Common myeloid progenitor, CD34-positive (primary cell): ENCODE measurements at regions not wholly inside any gene's neighbourhood (a gene's known extent, or its start where the extent isn't known, plus 50 kb on each side); places are given as distances from the start of the nearest gene placed in this dataset.

Source experiments
- CTCF ChIA-PET: fragments of 350-600 bp; sonication (Branson Sonifier 250); formaldehyde crosslinking; loops from one replicate; lab custom pipeline; 2021; ENCODE audit warnings: antibody characterized with exemption; lab: Charles Lee
- POLR2A ChIA-PET: fragments of 350-600 bp; sonication (Branson Sonifier 250); formaldehyde crosslinking; loops from one replicate; lab custom pipeline; 2021; ENCODE audit warnings: antibody characterized with exemption; lab: Charles Lee
- DNase-seq, 3 donors: peaks; one replicate each; pipeline versions ENCODE4 v3.0.0 to v3.0.0-alpha.2; 2013
- H3K27ac ChIP-seq, 2 experiments: 1 replicate in 1 of 2; 2 replicates in 1 of 2; pipeline ENCODE4 v1.7.0; 2013; ENCODE audit warnings: inconsistent platforms in 2 of 2, low read length in 2 of 2, mild to moderate bottlenecking in 2 of 2, low read depth in 1 of 2, moderate library complexity in 1 of 2; ENCODE audit not compliant: severe bottlenecking in 2 of 2, insufficient read depth in 1 of 2, poor library complexity in 1 of 2
- H3K27me3 ChIP-seq, 5 experiments: replicated peaks in 2 of 5; 1 replicate in 3 of 5; 2 replicates in 2 of 5; pipeline versions ENCODE4 v1.6.1 to v1.7.0; 2013; ENCODE audit warnings: low read length in 4 of 5, mild to moderate bottlenecking in 2 of 5, moderate library complexity in 2 of 5, inconsistent platforms in 1 of 5; ENCODE audit not compliant: insufficient read depth in 5 of 5, control insufficient read depth in 4 of 5
- H3K36me3 ChIP-seq, 4 experiments: 1 replicate in 2 of 4; 2 replicates in 2 of 4; pipeline versions ENCODE4 v1.6.1 to v1.7.0; 2013; ENCODE audit warnings: low read length in 3 of 4, control low read depth in 1 of 4, mild to moderate bottlenecking in 1 of 4; ENCODE audit not compliant: control insufficient read depth in 4 of 4, insufficient read depth in 4 of 4
- H3K4me1 ChIP-seq, 4 experiments: 1 replicate in 3 of 4; 2 replicates in 1 of 4; pipeline versions ENCODE4 v1.6.1 to v1.7.1; 2013; ENCODE audit warnings: low read length in 3 of 4, mild to moderate bottlenecking in 3 of 4, control low read depth in 1 of 4, inconsistent platforms in 1 of 4, moderate library complexity in 1 of 4; ENCODE audit not compliant: control insufficient read depth in 4 of 4, insufficient read depth in 4 of 4; ENCODE audit errors: control extremely low read depth in 1 of 4
- H3K4me3 ChIP-seq, 7 experiments: 1 replicate in 4 of 7; 2 replicates in 3 of 7; pipeline versions ENCODE4 v1.5.1 to v1.7.0; 2013; ENCODE audit warnings: mild to moderate bottlenecking in 7 of 7, low read length in 6 of 7, moderate library complexity in 6 of 7, inconsistent platforms in 2 of 7, low read depth in 2 of 7, control low read depth in 1 of 7; ENCODE audit not compliant: insufficient read depth in 4 of 7, control insufficient read depth in 1 of 7; ENCODE audit errors: extremely low read depth in 1 of 7
- H3K9me3 ChIP-seq, 5 experiments: 1 replicate in 4 of 5; 2 replicates in 1 of 5; pipeline versions ENCODE4 v1.6.1 to v1.7.1; 2013; ENCODE audit warnings: low read length in 4 of 5, mild to moderate bottlenecking in 2 of 5, inconsistent platforms in 1 of 5, low read depth in 1 of 5, moderate library complexity in 1 of 5; ENCODE audit not compliant: control insufficient read depth in 4 of 5, insufficient read depth in 2 of 5; ENCODE audit errors: control extremely low read depth in 1 of 5
- WGBS: methylation state at CpG from one replicate; pipeline ENCODE4 v1.1.5; 2013; ENCODE audit not compliant: insufficient coverage; 5-methylcytosine and 5-hydroxymethylcytosine counted together

DNA sequence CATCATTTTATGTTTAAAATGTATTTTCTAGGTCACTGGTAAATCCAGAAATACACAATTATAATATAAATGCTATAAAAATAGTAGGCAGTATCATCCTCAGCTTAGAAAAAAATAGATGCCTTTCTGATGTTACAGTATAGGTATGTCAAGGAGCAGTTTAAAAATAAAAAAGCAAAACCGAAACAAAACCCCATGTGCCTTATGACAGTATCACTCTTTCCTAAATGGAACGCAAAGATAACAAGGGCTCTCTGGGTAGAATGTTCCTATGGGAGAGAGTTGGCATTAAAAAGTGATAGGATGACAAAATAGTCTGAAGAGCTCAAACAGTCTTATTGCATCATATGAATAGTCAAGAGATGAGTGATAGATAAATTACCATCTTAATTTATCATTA, 172.1 kb downstream of the DSC3 start:
- Histone ChIP-seq H3K27ac (no peak overlapping the region), H3K27me3 (no peaks in the 10 kb centered on the region), H3K4me3 (no peak overlapping the region), H3K4me1 (no peaks in the 10 kb centered on the region), H3K9me3 (no peaks in the 10 kb centered on the region), H3K36me3 (no peaks in the 10 kb centered on the region)
- WGBS = no CpG with 5 or more reads among the region's 2 CpGs
- POLR2A ChIA-PET = no interaction called here
- CTCF ChIA-PET = no interaction called here
- no peak for DNase-seq

DNA sequence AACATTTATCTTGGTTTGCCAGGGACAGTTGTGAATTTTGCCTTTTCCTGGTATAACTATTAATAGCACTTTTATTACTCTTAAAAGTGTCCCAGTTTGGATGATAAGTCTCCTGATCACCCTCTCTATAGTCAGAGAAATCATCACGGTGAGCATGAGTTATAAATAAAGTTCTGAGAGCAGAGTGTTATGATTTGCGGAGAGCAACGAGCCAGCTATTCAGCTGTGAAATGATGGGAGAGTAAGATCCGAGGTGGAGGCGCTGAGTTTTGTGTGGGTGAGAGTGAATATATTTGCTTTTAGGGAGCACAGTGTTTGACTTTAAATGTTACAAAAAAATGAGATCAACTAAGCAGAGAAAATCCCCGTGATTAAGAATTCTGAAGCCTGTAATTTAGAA, 179.6 kb downstream of the DSC3 start:
- ChIA-PET CTCF (no interaction called here), POLR2A (no interaction called here)
- Histone ChIP-seq H3K9me3 (no peaks in the 10 kb centered on the region), H3K36me3 (no peaks in the 10 kb centered on the region), H3K4me1 (no peaks in the 10 kb centered on the region), H3K4me3 (no peak overlapping the region), H3K27ac (no peak overlapping the region), H3K27me3 (no peaks in the 10 kb centered on the region)
- 89% methylated on average over 6 of the region's 6 CpGs for WGBS
- DNase-seq = no peak

DNA sequence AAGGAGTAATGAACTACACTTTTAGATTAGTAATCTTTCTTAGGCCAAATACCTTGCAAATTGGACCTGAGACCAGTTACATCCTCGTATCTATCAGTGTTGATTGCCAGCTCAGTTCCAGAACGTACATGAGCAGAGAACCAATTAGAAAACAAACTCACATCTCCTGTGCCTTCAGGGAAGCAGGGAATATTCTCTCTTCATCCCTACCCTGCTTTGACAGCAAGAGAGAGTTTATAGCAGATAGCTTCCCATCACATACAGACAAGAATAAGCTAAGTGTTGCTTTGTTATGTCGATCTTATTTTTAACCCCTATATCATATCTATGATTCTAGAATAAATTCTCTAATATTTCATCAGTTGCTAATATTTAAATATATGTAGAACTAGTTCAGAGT, 181.8 kb downstream of the DSC3 start:
- Histone ChIP-seq H3K27me3 (no peaks in the 10 kb centered on the region), H3K9me3 (no peaks in the 10 kb centered on the region), H3K27ac (no peak overlapping the region), H3K4me1 (no peaks in the 10 kb centered on the region), H3K36me3 (no peaks in the 10 kb centered on the region), H3K4me3 (no peak overlapping the region)
- ChIA-PET CTCF (no interaction called here), POLR2A (no interaction called here)
- WGBS = 74% methylated on average over 2 of the region's 3 CpGs
- no peak for DNase-seq

DNA sequence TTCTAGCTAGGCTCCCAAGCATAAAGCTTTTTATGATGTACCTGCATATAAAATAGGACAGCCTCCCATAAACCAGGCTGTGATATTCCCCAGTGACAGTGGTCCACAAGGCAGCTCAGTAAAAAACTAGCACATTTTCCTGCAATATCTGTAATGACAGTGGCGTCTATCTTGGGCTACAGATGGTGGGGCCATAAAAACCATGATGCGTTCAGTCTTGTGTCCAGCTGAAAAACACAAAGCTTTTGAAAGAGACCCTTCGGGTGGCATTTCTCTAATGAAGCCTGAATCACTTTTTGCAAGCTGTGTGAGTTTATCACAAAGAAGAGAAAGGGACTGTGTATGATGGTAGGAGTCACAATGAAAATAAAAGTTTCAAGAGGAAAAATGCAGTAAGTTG, 183.5 kb downstream of the DSC3 start:
- WGBS = 95% methylated on average over 2 of the region's 3 CpGs
- Histone ChIP-seq H3K27me3 (no peaks in the 10 kb centered on the region), H3K4me3 (no peak overlapping the region), H3K27ac (no peak overlapping the region), H3K9me3 (no peaks in the 10 kb centered on the region), H3K4me1 (no peaks in the 10 kb centered on the region), H3K36me3 (no peaks in the 10 kb centered on the region)
- ChIA-PET CTCF (interaction anchor here (1.5 kb wide), 1 partner anchor 31 kb away, joined by 3 read pairs; no protein-coding TSS in a partner anchor), POLR2A (no interaction called here)
- DNase-seq = no peak

DNA sequence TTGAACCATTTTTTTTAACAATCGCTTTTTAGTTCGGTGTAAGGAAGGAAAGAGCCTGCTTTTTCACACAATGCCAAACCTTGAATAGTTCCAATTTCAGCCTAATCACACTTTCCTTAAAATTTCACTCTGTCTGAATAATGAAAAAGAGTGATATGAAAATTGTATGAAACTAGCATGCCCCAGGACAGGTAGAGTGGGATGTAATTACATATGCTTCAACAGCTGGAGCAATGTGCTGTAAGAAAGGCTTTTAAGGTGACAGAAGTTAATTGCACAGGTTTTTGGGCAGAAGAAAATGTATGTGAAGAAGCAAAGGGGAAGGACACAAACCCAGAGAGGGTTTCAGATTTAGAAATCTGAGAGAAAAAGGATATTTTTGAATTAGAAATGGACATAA, 184.0 kb downstream of the DSC3 start:
- Histone ChIP-seq H3K27ac (no peak overlapping the region), H3K27me3 (no peaks in the 10 kb centered on the region), H3K36me3 (no peaks in the 10 kb centered on the region), H3K4me3 (no peak overlapping the region), H3K9me3 (no peaks in the 10 kb centered on the region), H3K4me1 (no peaks in the 10 kb centered on the region)
- CTCF ChIA-PET = interaction anchor here (1.5 kb wide), 1 partner anchor 32 kb away, joined by 3 read pairs; no protein-coding TSS in a partner anchor
- no CpG with 5 or more reads among the region's 2 CpGs for WGBS
- POLR2A ChIA-PET = no interaction called here
- DNase-seq = no peak

DNA sequence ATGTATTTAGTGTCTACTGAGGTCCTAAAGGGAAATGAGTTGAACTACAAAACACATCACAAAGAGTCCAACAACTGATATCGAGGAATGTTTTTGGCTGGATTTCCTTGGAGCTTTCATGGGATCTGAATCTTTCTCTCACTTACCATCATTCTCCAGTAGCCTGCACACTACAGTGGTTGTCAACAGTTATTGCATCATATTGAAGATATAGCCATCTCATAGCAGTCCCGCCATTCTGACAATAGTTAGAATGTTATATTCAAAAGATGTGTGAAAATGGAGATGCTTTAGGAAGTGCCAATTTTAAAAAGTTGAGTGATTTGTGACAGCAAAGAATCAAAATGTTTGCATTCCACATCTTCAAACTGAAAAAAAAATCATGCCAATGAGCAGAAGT, 186.8 kb downstream of the DSC3 start:
- ChIA-PET POLR2A (no interaction called here), CTCF (no interaction called here)
- DNase-seq = no peak
- Histone ChIP-seq H3K4me3 (no peak overlapping the region), H3K9me3 (no peaks in the 10 kb centered on the region), H3K36me3 (no peaks in the 10 kb centered on the region), H3K27ac (no peak overlapping the region), H3K4me1 (no peaks in the 10 kb centered on the region), H3K27me3 (no peaks in the 10 kb centered on the region)
- WGBS = no CpG with 5 or more reads among the region's 2 CpGs

DNA sequence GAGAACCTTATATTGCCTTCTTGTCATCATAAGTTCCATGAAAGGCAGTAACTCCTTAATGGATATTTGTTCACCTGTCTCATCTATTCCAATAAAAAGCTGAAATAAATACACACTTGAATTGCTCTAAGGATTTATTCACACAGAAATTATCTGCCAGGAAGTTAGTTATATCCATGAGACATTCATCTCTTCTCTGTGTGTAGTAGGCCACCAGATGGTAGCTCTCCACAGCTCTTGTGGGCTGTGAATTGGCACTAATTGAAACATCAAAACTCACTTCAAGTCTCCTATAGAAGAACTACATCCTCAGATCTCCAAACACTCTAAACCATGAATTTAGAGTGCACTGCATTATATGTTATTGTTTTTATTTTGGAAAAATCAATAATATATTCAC, 189.6 kb downstream of the DSC3 start:
- POLR2A ChIA-PET = no interaction called here
- H3K27ac ChIP-seq = no peak overlapping the region
- DNase-seq = no peak
- H3K27me3 ChIP-seq = no peaks in the 10 kb centered on the region
- no peaks in the 10 kb centered on the region for H3K4me1 ChIP-seq
- H3K36me3 ChIP-seq = no peaks in the 10 kb centered on the region
- CTCF ChIA-PET = no interaction called here
- H3K4me3 ChIP-seq = no peak overlapping the region
- H3K9me3 ChIP-seq = no peaks in the 10 kb centered on the region
